Psoas muscle (tissue), 7 donors: ENCODE measurements at regions not wholly inside any gene's neighbourhood (a gene's known extent, or its start where the extent isn't known, plus 50 kb on each side); places are given as distances from the start of the nearest gene placed in this dataset.
A peak's percentile ranks its signal among the peaks of the same experiment; 100 is the strongest.

Source experiments
- ATAC-seq, 4 donors: fragments of 200-7000 bp; cut with Tn5 transposase; one replicate each; pipeline ENCODE4 v1.9.1; 2020; ENCODE audit warnings: moderate library complexity in 3 of 4, mild to moderate bottlenecking in 2 of 4
- DNase-seq, 2 donors: peaks; one replicate each; pipeline ENCODE4 v3.0.0-alpha.2; 2020
- H3K27ac ChIP-seq: fragments of 200-600 bp; one replicate; pipeline ENCODE4 v1.8.0; 2022
- H3K27me3 ChIP-seq, 3 donors: fragments of 200-600 bp in 1 of 3; one replicate each; pipeline versions ENCODE4 v1.6.1 to v1.8.0; 2013 to 2022; ENCODE audit warnings: low read length in 2 of 3, mild to moderate bottlenecking in 2 of 3, moderate library complexity in 1 of 3; ENCODE audit not compliant: insufficient read depth in 3 of 3
- H3K36me3 ChIP-seq, 2 donors: fragments of 200-600 bp in 1 of 2; one replicate each; pipeline versions ENCODE4 v1.6.1 to v1.8.0; 2013 to 2022; ENCODE audit warnings: low read depth in 1 of 2, mild to moderate bottlenecking in 1 of 2, moderate library complexity in 1 of 2; ENCODE audit not compliant: insufficient read depth in 1 of 2
- H3K4me1 ChIP-seq: fragments of 200-600 bp; one replicate; pipeline ENCODE4 v1.8.0; 2022
- H3K4me3 ChIP-seq: fragments of 200-600 bp; one replicate; pipeline ENCODE4 v1.8.0; 2022; ENCODE audit warnings: mild to moderate bottlenecking
- H3K9me3 ChIP-seq: fragments of 200-600 bp; one replicate; pipeline ENCODE4 v1.8.0; 2022
- WGBS, 3 donors: extraction: QIAGEN DNeasy Blood & Tissue Kit; methylation state at CpG; one replicate each; pipeline versions ENCODE4 v1.1.6 to v1.1.7; 2013; 5-methylcytosine and 5-hydroxymethylcytosine counted together
- intact Hi-C, 2 donors: fragments of 100-400 bp; cut with DNase I; formaldehyde crosslinking; loops; one replicate each; pipeline versions ENCODE4 v1.11.0 to v1.14.2; 2022
- TF ChIP-seq, protein P1 (sequence below): fragments of 200-600 bp; IDR thresholded peaks from one replicate; pipeline ENCODE4 v1.8.0; 2022; ENCODE audit warnings: antibody characterized with exemption
- donor health status: healthy with polysubstance abuse.
- donor health status: DM: no; HTN: no; CAD: no; lungs with moderate emphysema.
- donor health status: Bipolar disorder and iron deficiency.
- donor health status: healthy.
- donor health status: DM: yes; HTN: yes; CAD: no.
- donor health status: DM: no; HTN: no; CAD: no.
- donor health status: DM: yes; HTN: yes; CAD: no.

DNA sequence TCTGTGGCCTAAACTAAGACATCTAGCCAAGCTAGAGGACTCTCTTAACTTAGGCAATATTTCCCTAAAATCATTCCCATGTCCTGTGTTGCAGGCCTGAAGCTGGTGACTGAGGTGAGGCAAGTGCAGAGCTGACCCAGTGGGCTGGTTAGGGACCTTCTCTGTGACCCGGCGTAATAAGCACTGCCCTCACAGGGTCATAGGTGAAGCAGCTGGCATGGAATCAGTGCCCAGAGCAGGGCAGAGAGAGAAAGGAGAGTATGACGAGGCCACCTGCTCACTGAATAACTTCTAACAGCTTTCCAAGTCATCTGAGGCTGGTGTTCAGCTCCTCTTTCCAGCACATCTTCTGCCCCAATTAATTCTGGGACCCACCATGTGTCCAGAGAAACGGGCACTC is 197.0 kb downstream of the ANAPC1 start:
- Histone ChIP-seq H3K27ac (no peak overlapping the region), H3K4me3 (no peak overlapping the region), H3K9me3 (no peaks in the 10 kb centered on the region), H3K4me1 (no peaks in the 10 kb centered on the region), H3K36me3 (no peaks in the 10 kb centered on the region), H3K27me3 (no peaks in the 10 kb centered on the region)
- ATAC-seq (no peak), DNase-seq (no peak)
- TF ChIP-seq, protein P1, sequence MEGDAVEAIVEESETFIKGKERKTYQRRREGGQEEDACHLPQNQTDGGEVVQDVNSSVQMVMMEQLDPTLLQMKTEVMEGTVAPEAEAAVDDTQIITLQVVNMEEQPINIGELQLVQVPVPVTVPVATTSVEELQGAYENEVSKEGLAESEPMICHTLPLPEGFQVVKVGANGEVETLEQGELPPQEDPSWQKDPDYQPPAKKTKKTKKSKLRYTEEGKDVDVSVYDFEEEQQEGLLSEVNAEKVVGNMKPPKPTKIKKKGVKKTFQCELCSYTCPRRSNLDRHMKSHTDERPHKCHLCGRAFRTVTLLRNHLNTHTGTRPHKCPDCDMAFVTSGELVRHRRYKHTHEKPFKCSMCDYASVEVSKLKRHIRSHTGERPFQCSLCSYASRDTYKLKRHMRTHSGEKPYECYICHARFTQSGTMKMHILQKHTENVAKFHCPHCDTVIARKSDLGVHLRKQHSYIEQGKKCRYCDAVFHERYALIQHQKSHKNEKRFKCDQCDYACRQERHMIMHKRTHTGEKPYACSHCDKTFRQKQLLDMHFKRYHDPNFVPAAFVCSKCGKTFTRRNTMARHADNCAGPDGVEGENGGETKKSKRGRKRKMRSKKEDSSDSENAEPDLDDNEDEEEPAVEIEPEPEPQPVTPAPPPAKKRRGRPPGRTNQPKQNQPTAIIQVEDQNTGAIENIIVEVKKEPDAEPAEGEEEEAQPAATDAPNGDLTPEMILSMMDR: no peak
- WGBS, 3 donors: 71 to 76% (median 71%) methylated on average over 4 of the region's 4 CpGs
- intact Hi-C loops: no loop called here

DNA sequence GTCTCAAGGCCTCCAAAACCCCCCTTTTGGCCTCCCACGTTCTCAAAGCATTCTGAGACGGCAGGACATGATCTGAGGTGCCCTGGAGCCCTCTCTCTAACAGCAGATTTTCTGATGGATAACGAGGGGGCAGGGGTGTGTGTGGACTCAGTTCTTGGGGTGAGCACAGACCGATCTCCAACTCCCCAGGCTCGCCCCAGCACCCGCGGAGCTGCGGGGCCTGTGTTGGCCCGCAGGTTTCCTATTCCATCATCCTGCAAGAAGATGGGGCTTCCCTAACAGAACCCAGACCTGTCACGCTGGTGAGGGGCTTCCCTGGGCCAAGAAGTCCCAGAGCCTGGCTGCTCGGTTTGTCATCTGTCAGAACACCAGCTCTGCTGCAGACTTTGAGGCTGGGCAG is 196.1 kb downstream of the ANAPC1 start:
- no peak for ATAC-seq
- no peaks in the 10 kb centered on the region for H3K27me3 ChIP-seq
- no peak overlapping the region for H3K4me3 ChIP-seq
- TF ChIP-seq, protein P1: no peak
- no peaks in the 10 kb centered on the region for H3K36me3 ChIP-seq
- no peak for DNase-seq
- 62 to 78% (median 65%) methylated on average over 11 of the region's 11 CpGs for WGBS, 3 donors
- H3K4me1 ChIP-seq: no peaks in the 10 kb centered on the region
- H3K27ac ChIP-seq: no peak overlapping the region
- intact Hi-C loops: no loop called here
- no peaks in the 10 kb centered on the region for H3K9me3 ChIP-seq

DNA sequence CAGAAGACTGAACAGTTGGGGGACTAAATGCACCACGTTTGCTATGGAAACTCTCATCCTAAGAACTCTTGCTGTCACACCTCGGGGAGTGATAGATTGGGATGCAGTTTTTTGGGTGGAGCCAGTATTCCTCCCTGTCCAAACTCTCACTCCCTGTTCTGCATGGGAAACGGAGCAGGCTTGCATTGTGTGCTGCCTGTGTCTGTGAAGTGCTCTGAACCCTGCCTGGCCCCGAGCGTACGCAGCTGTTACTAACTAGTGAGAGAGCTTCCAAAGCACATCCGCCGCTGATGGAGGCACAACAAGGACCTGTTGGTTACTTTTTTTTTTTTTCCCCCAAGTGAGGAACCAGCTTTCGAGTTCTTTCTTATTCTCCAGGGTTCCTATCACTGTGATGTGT is 195.5 kb downstream of the ANAPC1 start:
- H3K27me3 ChIP-seq: no peaks in the 10 kb centered on the region
- intact Hi-C loops: no loop called here
- no peak overlapping the region for H3K27ac ChIP-seq
- no peaks in the 10 kb centered on the region for H3K36me3 ChIP-seq
- DNase-seq: no peak
- no peak overlapping the region for H3K4me3 ChIP-seq
- no peaks in the 10 kb centered on the region for H3K4me1 ChIP-seq
- ATAC-seq: peak in 1 of 4 donors; percentile 48
- no peaks in the 10 kb centered on the region for H3K9me3 ChIP-seq
- WGBS, 3 donors: 56 to 76% (median 61%) methylated on average over 9 of the region's 9 CpGs
- TF ChIP-seq, protein P1: no peak

DNA sequence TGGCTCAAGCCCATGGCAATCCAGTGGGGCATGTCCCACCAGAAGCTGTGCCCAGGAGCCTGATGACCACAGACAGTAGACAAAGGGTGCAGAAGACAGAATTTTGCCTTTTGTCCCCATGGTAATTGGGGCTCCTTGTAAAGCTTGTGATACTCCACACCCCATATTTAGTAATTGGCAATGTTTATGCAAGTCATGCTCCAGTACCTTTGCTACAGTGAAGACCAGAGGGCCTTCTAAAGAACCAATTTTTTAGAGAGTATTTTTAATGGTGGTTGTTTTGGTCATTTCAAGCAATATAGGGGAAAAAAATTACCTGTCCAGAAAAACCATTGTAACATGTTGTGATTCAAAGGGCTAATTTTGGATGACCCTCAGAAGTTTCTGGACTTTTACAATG is 194.8 kb downstream of the ANAPC1 start:
- TF ChIP-seq, protein P1: no peak
- ATAC-seq: no peak
- H3K27ac ChIP-seq: no peak overlapping the region
- no peaks in the 10 kb centered on the region for H3K4me1 ChIP-seq
- H3K9me3 ChIP-seq: no peaks in the 10 kb centered on the region
- intact Hi-C loops: no loop called here
- DNase-seq: no peak
- H3K27me3 ChIP-seq: no peaks in the 10 kb centered on the region
- H3K36me3 ChIP-seq: no peaks in the 10 kb centered on the region
- no peak overlapping the region for H3K4me3 ChIP-seq

GRCh38 chr2:111689941-111690340 is 194.1 kb downstream of the ANAPC1 start:
- TF ChIP-seq, protein P1: no peak
- WGBS, 3 donors: 58 to 68% (median 61%) methylated on average over 5 of the region's 5 CpGs
- no peak overlapping the region for H3K27ac ChIP-seq
- no peaks in the 10 kb centered on the region for H3K36me3 ChIP-seq
- no peaks in the 10 kb centered on the region for H3K27me3 ChIP-seq
- intact Hi-C loops: loop anchor here in 1 of 2 donors (1.0 kb wide), 1 partner anchor 40 kb away; no protein-coding TSS in a partner anchor
- H3K4me1 ChIP-seq: peaks cover 5% of the 10 kb centered on the region
- ATAC-seq: no peak
- no peak for DNase-seq
- H3K9me3 ChIP-seq: no peaks in the 10 kb centered on the region
- no peak overlapping the region for H3K4me3 ChIP-seq
